HG03520 (cell line): ENCODE measurements at regions not wholly inside any gene's neighbourhood (a gene's known extent, or its start where the extent isn't known, plus 50 kb on each side); places are given as distances from the start of the nearest gene placed in this dataset.

ENCODE experiments used
- ATAC-seq: cut with Tn5 transposase; IDR thresholded peaks from one replicate; pipeline ENCODE4 v1.9.1; 2021; ENCODE audit warnings: mild to moderate bottlenecking, moderate library complexity; ENCODE audit not compliant: unreplicated experiment

DNA sequence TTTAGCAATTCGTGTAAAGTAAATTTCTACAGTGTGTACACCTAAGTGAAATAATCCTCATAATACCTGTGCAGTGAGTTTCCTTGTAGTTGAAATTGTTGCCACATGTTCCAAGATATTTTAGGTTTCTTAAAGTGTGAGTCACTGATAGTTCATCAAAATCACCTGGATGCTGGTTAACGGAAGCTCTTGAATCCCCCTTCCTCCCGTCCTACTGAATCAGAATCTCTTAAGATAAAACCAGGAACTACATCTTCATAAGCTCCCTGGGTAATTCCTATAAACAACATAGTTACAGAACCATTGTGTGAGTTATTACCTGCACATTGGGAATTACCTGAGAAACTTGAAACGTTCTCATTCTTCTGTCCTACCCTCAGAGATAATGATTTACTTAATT is 197.4 kb upstream of the HS3ST1 start:
- no peak for ATAC-seq

DNA sequence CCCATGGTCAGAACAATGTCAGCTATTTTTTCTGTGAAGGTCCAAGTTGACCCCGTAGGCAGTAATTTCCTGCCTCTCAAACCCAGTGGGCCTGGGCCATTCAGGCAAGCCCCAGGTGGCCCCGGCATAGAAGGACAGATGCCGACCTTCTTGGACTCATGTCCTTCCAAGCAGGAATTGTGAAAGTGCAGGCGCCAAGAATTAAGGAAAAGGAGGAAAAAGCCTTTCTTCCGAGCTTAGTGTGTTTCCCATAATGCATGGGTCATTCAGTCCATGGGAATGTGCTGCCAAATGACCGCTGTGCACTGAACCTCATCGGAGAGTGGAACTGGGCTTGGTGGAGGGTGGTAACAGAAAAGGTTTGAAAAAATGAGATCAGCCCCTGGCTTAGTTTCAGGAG is 196.5 kb upstream of the HS3ST1 start:
- no peak for ATAC-seq

GRCh38 chr4:11624370-11624769 is 195.7 kb upstream of the HS3ST1 start:
- no peak for ATAC-seq

- no peak for ATAC-seq
These were observed 195.0 kb upstream of the HS3ST1 start for GRCh38 chr4:11623726-11624037.

DNA sequence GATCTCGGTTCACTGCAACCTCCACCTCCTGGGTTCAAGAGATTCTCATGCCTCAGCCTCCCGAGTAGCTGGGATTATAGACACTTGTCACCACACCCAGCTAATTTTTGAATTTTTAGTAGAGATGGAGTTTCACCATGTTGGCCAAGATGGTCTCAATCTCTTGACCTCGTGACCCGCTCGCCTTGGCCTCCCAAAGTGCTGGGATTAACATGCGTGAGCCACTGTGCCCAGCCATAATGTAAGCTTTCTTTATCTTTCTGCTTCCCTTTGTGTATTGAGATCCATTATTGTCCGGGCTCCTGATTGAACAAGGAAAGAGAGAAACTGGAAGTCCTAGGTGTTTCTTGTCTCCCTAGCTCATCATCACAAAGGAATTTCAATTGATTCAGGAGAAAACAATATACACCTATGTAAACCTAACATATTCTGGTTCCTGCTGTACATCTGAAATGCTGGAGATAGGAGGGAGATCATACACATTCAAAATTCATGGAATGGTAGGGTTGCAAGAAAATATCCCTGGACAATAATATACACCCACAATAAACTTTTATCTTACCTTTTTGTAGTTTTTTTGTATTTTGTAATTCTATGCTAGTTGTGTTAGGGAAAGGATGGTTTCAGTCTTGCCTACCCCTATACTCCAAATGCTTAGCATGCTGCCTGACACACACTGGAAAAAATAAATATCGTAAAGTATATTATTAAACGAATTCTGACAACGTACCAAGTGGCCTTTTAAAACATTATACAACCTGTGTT is 194.4 kb upstream of the HS3ST1 start:
- no peak for ATAC-seq

DNA sequence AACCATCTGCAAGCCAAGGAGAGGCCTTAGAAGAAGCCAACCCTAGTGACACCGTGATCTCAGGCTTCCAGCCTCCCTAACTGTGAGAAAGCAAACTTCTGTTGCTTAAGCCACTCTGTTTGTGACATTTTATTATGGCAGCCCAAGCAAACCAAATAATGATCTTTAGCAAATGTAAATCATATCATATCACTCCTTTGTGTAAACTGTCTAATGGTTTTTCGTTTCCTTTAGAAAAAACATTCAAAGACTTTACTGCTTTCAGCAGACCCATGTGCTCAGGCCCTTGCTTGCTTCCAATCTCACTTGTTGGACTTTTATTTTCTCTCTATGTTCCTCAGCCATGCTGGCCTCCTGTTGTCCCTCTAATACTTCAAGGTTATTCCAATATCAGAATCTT is 192.2 kb upstream of the HS3ST1 start:
- ATAC-seq, result no peak

DNA sequence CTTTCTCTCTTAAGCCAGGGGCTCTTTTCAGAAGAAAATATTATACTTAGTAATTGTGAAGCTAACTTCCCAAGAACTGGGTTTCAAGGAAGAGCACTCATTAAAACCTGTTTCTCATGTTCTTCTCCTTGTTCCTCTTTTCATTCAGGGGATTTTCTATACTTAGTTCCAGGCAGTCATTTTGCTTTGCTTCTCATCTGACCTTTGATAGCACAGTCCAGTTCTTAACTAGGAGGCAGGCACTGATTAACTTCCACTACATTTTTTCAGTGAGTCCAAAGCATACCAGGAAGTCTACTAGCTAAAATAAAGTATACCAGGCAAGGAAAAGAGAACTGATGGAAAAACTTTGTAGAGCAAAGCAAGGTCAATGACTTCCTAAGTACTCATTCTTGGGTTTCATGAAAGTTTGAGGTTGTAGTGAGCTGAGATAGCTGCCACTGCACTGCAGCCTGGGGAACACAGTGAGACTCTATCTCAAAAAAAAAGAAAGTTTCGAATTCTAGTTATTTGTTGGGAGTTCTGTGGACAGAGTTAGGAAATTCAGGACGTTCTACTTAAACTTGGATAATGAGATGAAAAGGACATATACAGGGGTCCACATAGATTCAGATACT is 190.1 kb upstream of the HS3ST1 start:
- ATAC-seq, result no peak

GRCh38 chr4:11616856-11617255 is 188.2 kb upstream of the HS3ST1 start:
- no peak for ATAC-seq

DNA sequence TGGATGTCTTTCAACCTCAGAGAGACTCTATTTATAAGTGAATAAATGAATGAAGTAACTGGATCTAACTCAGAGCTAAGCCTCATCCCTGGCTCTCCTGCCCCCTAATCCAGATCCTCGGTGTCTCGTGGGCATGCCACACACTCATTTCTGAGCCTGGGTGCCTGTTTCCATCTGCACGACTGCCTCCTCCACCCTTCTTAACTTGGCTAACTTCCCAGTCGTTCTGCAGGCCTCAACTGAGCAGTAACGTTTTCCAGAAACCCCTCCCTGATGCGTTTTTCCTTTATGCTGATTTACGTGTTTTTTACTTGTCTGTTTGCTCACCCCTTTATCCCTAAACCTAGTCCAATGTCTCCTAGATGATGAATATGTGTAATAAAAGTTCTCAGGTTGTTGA is 186.9 kb upstream of the HS3ST1 start:
- no peak for ATAC-seq

- no peak for ATAC-seq
These were observed 185.7 kb upstream of the HS3ST1 start for GRCh38 chr4:11614426-11614825.

DNA sequence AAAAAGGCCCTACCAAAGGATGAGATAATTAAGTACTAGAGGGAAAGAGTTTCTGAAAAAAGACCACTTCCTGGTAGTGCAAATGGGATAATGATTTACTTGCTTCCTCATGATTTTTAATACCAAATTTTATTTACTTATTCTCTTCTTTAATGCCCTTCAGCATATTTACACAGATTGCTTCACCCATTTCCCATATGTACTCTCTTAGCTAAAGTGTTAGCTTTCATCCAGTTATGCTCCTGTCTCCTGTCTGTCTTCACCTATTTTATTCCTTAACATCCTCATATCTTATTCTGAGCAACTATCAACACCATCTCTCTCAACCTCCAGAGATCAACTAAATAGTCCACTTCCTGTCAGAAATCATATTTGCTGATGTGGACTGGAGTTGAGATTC is 183.2 kb upstream of the HS3ST1 start:
- no peak for ATAC-seq

DNA sequence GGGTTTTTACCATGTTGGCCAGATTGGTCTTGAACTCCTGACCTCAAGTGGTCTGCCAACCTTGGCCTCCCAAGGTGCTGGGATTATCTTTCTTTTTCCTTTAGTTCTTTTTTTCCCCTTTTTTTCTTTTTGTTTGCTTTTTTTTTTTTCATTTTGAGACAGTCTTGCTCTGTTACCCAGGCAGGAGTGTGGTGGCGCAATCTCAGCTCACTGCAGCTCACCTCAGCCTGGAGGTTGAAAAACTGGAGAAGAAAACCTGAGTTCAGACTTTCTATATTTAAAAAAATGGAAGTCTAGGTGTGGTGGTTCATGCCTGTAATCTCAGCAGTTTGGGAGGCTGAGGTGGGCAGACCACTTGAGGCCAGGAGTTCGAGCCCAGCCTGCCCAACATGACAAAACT is 181.1 kb upstream of the HS3ST1 start:
- no peak for ATAC-seq

DNA sequence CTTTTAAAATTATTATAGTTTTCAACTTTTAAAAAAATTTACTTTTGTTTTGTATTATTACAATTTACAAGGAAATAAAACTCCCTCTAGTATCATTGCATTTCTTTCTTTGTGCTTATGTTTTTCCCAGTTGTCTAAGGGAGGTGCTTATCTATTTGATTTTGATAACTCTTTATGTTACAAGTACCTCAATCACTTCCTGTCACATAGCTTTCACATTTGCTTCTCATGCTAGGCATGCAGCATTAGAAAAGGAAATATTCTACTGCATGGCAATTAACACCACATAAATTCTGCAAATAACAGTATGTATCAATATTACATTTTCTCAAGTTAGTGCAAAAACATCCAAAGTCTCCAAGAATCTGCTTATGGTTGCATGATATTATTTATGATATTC is 180.3 kb upstream of the HS3ST1 start:
- ATAC-seq, result no peak

- no peak for ATAC-seq
These were observed 177.4 kb upstream of the HS3ST1 start for GRCh38 chr4:11606078-11606477.

- no peak for ATAC-seq
These were observed 176.9 kb upstream of the HS3ST1 start for GRCh38 chr4:11605597-11605996.

GRCh38 chr4:11604821-11605220 is 176.1 kb upstream of the HS3ST1 start:
- ATAC-seq, result no peak

DNA sequence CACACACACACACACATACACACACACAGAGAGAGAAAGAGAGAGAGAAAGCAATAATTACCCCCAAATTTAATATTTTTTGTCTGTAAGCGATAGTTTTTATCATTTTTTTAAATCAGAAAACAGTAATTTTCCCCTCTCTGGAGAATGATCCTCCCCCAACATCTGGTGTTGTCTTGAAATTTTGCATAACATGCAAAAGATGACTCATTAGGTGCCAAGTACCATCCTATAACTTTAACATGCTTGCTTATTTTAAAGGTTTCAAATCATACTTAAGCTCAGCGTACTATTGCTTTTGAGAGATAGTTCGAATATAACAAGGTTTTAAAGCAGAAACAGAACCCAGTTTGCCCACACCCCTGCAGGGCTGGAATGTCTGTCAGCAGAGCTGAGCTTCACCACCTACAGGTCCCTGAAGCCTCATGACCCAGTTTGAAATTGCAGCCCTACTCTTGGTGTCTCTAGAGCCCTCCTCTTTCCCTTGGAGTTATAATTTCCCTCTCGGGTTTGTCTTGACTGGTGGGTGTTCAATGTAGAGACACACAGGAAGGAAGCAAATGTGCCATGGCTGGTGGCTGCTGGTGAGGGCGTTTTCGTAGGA is 175.0 kb upstream of the HS3ST1 start:
- ATAC-seq, result no peak

- no peak for ATAC-seq
These were observed 174.1 kb upstream of the HS3ST1 start for GRCh38 chr4:11602606-11603340.

DNA sequence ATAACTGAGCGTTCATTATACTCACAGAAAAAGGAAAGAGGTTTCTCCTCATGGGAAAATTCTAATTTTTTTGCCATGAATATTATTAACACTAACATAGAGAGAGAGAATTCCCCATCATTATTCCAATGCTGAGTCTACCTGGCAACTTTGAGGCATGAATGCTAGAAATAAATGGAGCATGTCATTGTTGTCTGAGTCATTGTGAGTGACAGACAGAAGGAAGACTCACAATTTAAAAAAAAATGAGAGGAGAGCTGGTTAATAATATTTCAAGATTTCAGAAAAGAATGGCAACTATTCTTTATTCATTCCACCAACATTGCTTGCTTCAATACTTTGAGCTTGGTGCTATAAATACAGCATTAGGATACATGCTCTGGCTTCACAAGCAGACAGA is 170.4 kb upstream of the HS3ST1 start:
- no peak for ATAC-seq

DNA sequence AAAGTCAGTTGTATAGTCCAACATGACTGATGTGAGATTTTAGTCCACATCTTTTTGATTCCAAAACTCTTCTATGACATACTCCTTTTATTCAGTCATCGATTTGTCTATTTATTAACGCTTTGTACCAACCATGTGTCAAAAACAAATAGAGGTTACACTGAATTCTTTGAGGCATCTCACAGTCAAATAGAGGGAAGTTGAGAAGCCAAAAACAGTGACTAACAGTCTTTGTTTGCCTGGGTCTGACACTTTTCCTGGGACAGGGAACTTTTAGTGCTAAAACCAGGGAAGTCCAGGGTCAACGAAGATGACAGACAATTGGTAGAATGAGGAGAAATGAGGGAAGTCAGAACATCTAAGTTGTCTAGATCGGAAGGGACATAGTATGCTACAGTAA is 169.9 kb upstream of the HS3ST1 start:
- no peak for ATAC-seq

DNA sequence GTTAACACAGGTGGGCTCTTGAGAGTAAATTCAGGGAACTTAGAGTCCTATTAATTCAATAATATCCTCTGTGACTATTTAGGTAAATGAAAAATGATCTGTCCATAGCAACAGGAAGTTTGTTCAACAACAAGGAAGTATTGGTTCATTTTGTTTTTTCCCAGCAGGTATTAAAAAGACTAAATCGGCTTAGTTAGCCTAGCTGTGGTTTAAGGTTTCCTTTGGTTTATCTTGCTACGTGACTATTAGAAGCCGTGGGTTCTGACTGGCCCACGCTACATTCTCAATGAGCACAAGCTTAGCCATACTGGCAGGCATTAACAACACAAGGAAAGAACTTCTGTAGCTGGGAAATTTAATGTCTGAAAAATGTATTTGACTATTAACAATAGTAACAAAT is 168.8 kb upstream of the HS3ST1 start:
- no peak for ATAC-seq

DNA sequence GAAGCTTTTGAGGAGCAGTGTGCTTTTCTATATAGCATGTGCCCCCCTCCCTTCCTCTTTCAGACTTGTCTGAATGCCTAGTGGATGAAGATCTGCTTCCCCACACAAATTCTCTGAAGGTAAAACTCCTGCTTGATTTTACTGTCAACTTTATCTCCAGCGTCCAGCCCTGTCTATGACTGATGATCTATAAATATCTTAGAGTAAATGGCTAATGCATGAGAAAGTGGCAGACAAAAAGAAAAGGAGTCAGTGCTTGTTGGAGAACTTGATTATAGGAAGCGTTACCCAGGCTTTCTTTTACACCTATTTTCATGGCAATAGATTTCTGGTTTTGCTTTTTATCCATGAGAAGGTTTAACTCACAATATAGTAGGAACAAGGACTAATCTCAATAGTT is 168.3 kb upstream of the HS3ST1 start:
- ATAC-seq, result no peak
